Myocyte (in vitro differentiated cells): ENCODE measurements at regions not wholly inside any gene's neighbourhood (a gene's known extent, or its start where the extent isn't known, plus 50 kb on each side); places are given as distances from the start of the nearest gene placed in this dataset.
"Not testable (repeated sequence)": the region's sequence is repeated elsewhere in the genome, so short reads cannot be mapped to it uniquely, and the experiment has no call there.

Experiments
- DNase-seq: peaks from one replicate; pipeline ENCODE4 v3.0.0-alpha.2; 2012; ENCODE audit warnings: low read depth

- no peak for DNase-seq
Observed at GRCh38 chr2:147425437-147426029, 419.3 kb upstream of the ACVR2A start.

- DNase-seq: peak; percentile 68
Observed at GRCh38 chr2:147424766-147425165, 420.1 kb upstream of the ACVR2A start.

DNA sequence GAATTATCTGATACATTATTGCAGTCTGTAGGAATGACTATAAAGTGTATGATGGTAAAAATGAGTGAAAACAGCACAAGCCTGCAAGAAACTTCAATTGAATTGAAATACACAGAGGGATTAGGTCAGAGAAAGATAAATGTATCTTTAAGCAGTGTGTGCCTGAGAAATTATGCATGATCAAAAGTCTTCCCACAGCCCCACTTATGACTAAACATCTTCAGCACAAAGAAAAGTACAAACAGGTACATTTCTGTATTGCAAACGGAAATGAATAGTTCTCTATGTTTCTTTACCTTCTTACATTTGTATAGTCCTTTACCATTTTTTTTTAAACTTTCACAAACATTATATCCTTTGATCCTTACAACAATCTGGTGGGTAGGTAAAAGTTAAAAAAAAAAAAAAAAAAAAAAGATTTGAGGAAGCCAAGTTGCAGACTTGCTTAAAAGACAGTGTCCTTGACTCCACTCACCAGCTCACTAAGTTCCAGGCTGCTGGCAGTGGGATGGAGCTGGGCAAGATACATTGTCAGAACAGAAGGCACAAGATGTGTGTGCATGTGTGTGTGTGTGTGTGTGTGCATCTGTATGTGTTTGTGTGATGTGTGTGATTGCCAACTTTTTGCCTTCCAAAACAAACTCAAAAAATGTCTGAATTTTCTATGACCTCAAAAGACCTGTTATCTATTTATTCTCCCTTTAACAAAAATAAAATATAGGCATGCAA lies 423.7 kb upstream of the ACVR2A start:
- DNase-seq: no peak

DNA sequence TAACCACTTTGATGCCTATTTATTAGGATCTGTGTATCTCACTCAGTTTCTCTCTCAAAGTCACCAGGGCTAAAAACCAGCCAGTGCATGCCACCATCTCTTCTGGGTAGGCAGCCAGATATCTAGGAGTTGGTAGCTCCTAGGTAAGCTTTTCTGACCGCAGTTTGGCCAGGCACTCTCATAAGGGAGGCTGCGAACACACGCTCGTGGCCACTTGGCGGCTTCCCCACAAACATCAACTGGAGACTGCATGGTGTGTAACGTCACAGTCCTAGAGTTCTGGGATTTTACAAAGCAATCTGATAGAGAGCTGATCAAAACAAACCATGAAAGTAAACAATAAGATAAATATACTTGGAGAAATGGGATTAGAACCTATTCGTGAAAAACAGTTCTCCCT lies 424.3 kb upstream of the ACVR2A start:
- no peak for DNase-seq

GRCh38 chr2:147416099-147416498 lies 428.7 kb upstream of the ACVR2A start:
- DNase-seq: no peak

- DNase-seq: not testable (repeated sequence)
Observed at GRCh38 chr2:147414656-147415055, 430.2 kb upstream of the ACVR2A start.

DNA sequence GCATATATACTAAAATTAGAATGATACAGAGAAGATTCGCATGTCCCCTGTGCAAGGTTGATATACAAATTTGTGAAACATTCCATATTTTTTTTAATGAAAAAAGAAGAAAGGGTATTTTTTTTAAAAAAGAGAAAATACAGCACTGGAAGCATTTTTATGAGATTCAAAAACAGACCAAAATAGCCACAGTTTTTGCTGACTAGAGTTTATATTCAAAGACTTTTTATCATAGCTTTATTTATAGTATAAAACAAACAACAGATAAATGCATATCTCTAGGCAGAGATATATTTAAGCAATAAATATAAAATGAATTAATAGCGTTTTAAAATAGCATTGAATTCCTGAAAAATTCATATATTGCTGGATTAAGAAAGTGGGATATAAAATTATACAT lies 436.5 kb upstream of the ACVR2A start:
- DNase-seq: no peak

- DNase-seq: peak; percentile 15
Observed at GRCh38 chr2:147405651-147406050, 439.2 kb upstream of the ACVR2A start.

DNA sequence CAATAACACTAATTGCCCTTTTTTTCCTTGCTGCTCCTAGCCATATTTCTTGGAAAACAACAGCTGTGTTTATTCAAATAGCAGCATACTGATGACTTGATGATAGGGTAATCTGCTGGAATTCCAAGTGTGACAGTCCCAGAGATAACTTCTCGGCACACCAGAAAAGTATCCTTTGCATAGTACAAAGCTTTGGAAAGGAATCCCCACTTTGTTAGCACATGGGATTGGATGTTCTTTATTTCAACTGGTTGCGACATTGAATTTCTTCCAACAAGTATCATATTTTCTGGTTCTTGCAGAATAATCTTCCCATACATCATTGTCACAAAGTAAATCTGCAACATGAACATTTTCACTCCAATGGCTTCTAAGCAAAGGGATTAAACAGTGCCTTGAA lies 445.8 kb upstream of the ACVR2A start:
- peak; percentile 64 for DNase-seq

DNA sequence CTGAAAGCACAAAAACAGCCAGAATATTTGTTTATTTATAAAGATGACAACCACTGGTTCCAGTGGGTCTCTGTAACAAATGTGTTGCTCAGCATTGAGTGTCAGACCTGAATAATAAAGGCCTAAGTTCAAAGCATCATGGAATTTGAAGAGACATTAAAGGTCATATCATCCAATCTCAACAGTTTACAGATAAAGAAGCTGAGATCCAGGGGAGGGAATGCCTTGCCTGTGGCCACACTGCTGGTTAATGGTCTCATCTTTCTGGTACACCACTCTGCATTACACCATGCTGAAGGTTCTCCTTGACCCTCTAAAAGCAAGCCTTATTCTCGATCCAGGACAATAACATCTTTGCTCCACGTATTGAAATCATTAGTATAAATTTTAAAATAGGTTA lies 446.5 kb upstream of the ACVR2A start:
- DNase-seq: no peak

- no peak for DNase-seq
Observed at GRCh38 chr2:147396890-147397289, 447.9 kb upstream of the ACVR2A start.

- DNase-seq: no peak
Observed at GRCh38 chr2:147394179-147394790, 450.5 kb upstream of the ACVR2A start.

DNA sequence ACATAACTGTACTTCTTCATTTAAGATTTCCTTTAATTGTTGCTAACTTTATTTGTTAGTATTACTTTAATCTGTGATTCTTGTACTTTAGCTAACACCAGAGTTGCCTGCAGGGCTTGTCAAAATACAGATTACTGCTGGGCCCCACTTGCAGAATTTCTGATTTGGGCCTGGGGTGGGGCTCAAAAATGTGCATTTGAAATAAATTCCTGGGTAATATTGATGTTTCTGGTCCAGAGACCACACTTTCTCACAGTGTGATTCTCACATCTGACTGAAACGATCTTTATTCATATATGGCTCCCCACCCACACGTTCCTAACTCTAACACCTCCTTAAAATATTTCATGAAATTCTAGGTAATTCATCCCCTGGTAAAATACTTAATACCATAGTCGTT lies 452.6 kb upstream of the ACVR2A start:
- DNase-seq: no peak

DNA sequence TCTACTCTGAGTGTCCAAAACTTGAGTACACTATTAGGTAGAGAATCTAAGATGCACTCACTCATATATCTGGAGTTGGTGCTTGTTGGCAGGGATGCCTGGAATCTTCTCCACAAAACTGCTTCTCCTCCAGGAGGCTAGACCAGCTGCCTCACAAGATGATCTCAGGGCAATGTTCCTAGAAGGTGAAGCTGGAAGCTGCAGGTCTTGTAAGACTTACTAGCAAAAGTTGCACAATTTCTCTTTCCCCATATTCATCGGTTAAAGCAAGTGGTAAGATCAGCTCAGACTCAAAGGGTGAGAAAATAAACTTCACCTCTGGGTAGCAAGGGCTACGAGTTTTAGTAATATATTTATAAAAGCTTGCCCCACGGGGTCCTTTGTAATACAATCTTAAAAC lies 454.4 kb upstream of the ACVR2A start:
- DNase-seq: no peak

GRCh38 chr2:147389218-147389617 lies 455.6 kb upstream of the ACVR2A start:
- no peak for DNase-seq

- no peak for DNase-seq
Observed at GRCh38 chr2:147388217-147388616, 456.6 kb upstream of the ACVR2A start.

- no peak for DNase-seq
Observed at GRCh38 chr2:147386284-147386683, 458.5 kb upstream of the ACVR2A start.

DNA sequence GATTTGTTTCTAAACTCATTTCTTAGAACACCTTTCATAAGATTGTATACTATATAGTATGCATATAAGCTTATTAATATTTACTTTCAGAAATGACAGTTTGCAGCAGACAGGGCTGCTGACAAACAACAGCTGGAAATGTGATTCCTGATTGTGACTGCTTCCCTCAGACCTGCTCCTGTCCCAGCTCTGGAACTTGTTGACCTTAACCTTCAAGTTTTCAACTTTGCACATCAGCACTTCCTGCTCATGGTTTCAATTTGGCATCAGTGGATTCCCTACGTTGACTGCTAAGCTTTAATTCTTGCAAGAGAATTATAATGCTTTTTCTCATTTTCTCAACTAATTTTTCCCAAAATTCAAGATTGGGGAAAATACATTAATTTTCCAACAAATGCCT lies 459.2 kb upstream of the ACVR2A start:
- no peak for DNase-seq

- no peak for DNase-seq
Observed at GRCh38 chr2:147384659-147385058, 460.2 kb upstream of the ACVR2A start.

GRCh38 chr2:147382322-147382948 lies 462.4 kb upstream of the ACVR2A start:
- DNase-seq: no peak

GRCh38 chr2:147378403-147378802 lies 466.4 kb upstream of the ACVR2A start:
- DNase-seq: no peak

DNA sequence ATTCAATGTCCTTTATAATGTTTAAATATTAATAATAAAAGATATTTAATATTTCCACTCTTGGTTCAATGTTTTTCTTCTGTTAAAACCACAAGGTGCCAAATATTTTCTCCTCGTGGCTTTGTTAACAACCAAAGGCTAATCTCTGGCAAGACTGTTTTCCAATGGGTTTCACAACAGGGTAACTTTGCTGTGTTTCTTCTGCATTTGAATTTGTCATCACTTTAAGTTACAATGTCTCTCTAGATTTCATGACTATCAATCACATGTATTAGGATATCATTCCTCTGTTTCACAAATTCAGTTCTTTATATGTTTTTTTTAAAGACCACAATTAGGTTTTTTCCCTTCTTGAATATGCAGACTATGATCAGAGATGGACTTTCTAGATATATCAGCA lies 469.8 kb upstream of the ACVR2A start:
- DNase-seq: no peak
